Omental fat pad (tissue), 3 donors: ENCODE measurements at regions not wholly inside any gene's neighbourhood (a gene's known extent, or its start where the extent isn't known, plus 50 kb on each side); places are given as distances from the start of the nearest gene placed in this dataset.

Source experiments
- ATAC-seq: fragments of 150-250 bp; one replicate; pipeline ENCODE4 v1.9.1; 2016; ENCODE audit warnings: mild to moderate bottlenecking, moderate library complexity; ENCODE audit not compliant: low FRiP score
- DNase-seq: peaks from one replicate; pipeline ENCODE4 v3.0.0-alpha.2; 2019; ENCODE audit warnings: low spot score
- CTCF ChIP-seq, 3 donors: fragments of 450-650 bp; IDR thresholded peaks; one replicate each; pipeline ENCODE4 v1.5.1; 2016 to 2017; ENCODE audit warnings: antibody characterized with exemption in 3 of 3, mild to moderate bottlenecking in 3 of 3, moderate library complexity in 2 of 3

GRCh38 chr4:123904882-123905281 is 508.3 kb downstream of the SPRY1 start:
- ATAC-seq, result no peak
- DNase-seq, result no peak
- TF ChIP-seq CTCF (IDR thresholded peaks at IDR 0.05), result no peak

GRCh38 chr4:123913598-123913997 is 517.0 kb downstream of the SPRY1 start:
- ATAC-seq, result no peak
- TF ChIP-seq CTCF (IDR thresholded peaks at IDR 0.05), result no peak
- DNase-seq, result no peak

- ATAC-seq (no peak), DNase-seq (no peak)
- TF ChIP-seq CTCF (IDR thresholded peaks at IDR 0.05), result no peak
Observed at GRCh38 chr4:123916821-123917220, 520.2 kb downstream of the SPRY1 start.

GRCh38 chr4:123919576-123920098 is 523.0 kb downstream of the SPRY1 start:
- TF ChIP-seq CTCF (IDR thresholded peaks at IDR 0.05), result no peak

GRCh38 chr4:123921339-123921738 is 524.7 kb downstream of the SPRY1 start:
- ATAC-seq, result no peak
- no peak for TF ChIP-seq CTCF (IDR thresholded peaks at IDR 0.05)

More at GRCh38 chr4:123919576-123920098, 523.0 kb downstream of the SPRY1 start:
- DNase-seq (no peak), ATAC-seq (no peak)

GRCh38 chr4:123922847-123923246 is 526.3 kb downstream of the SPRY1 start:
- ATAC-seq (no peak), DNase-seq (no peak)
- no peak for TF ChIP-seq CTCF (IDR thresholded peaks at IDR 0.05)

More at GRCh38 chr4:123921339-123921738, 524.7 kb downstream of the SPRY1 start:
- no peak for DNase-seq

GRCh38 chr4:123924536-123924935 is 527.9 kb downstream of the SPRY1 start:
- no peak for TF ChIP-seq CTCF (IDR thresholded peaks at IDR 0.05)
- ATAC-seq, result no peak
- no peak for DNase-seq
